ENCODE measurements at regions not wholly inside any gene's neighbourhood (a gene's known extent, or its start where the extent isn't known, plus 50 kb on each side); places are given as distances from the start of the nearest gene placed in this dataset.

- no peak for DNase-seq (ENCODE audit: low spot score)
- Histone ChIP-seq H3K4me1 (ENCODE audit: insufficient read depth) (no peaks in the 10 kb centered on the region), H3K4me3 (no peak overlapping the region), H3K4me2 (no peak overlapping the region), H3F3A (replicated peaks; ENCODE audit: low read depth) (no peaks in the 10 kb centered on the region), H3K9me2 (ENCODE audit: insufficient read depth) (0 out of 2 replicates have a peak, but pooled peaks cover under 1% of the 10 kb centered on the region), H4K20me1 (replicated peaks; ENCODE audit: insufficient read depth) (no peaks in the 10 kb centered on the region), H2AFZ (no peak overlapping the region), H3K79me2 (replicated peaks; ENCODE audit: insufficient read depth) (no peaks in the 10 kb centered on the region), H3K27ac (ENCODE audit: low read depth) (no peak overlapping the region), H3K27me3 (ENCODE audit: insufficient read depth) (no peaks in the 10 kb centered on the region), H3K36me3 (ENCODE audit: insufficient read depth) (no peaks in the 10 kb centered on the region)
- no peak overlapping the region for H3K4me3 Mint-ChIP-seq
- H3K27me3 Mint-ChIP-seq (ENCODE audit: insufficient read depth, low read depth, poor library complexity), result peaks cover 2% of the 10 kb centered on the region
- no peak for TF ChIP-seq CREB1 (CRISPR knock-in tag; IDR thresholded peaks at IDR 0.05; ENCODE audit: low read depth)
- no peak for TF ChIP-seq ZNF114 (CRISPR knock-in tag; IDR thresholded peaks at IDR 0.05)
- TF ChIP-seq POLR2AphosphoS5 (IDR thresholded peaks at IDR 0.05; ENCODE audit: low read depth), result no peak
- TF ChIP-seq EZH2phosphoT487 (IDR thresholded peaks at IDR 0.05; ENCODE audit: unreplicated experiment), result no peak
- TF ChIP-seq, protein P1, sequence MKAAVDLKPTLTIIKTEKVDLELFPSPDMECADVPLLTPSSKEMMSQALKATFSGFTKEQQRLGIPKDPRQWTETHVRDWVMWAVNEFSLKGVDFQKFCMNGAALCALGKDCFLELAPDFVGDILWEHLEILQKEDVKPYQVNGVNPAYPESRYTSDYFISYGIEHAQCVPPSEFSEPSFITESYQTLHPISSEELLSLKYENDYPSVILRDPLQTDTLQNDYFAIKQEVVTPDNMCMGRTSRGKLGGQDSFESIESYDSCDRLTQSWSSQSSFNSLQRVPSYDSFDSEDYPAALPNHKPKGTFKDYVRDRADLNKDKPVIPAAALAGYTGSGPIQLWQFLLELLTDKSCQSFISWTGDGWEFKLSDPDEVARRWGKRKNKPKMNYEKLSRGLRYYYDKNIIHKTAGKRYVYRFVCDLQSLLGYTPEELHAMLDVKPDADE (IDR thresholded peaks at IDR 0.05), result no peak
- no peak overlapping the region for H3K27ac Mint-ChIP-seq
- H3K36me3 Mint-ChIP-seq (ENCODE audit: low read depth), result peaks cover 2% of the 10 kb centered on the region; the same call in 1 of the 3 replicates
- H3K4me1 Mint-ChIP-seq, result no peaks in the 10 kb centered on the region
- H3K9me3 Mint-ChIP-seq, result no peaks in the 10 kb centered on the region
- no peak for ATAC-seq
Observed at GRCh38 chr12:40618636-40619035, 73.6 kb upstream of the CNTN1 start.

GRCh38 chr12:40620564-40621019 lies 71.6 kb upstream of the CNTN1 start:
- DNase-seq (ENCODE audit: low spot score), result no peak
- no peaks in the 10 kb centered on the region for H3K36me3 ChIP-seq (ENCODE audit: insufficient read depth)
- no peak for ATAC-seq
- peaks cover 2% of the 10 kb centered on the region; the same call in 1 of the 3 replicates for H3K36me3 Mint-ChIP-seq (ENCODE audit: low read depth)
- H4K20me1 ChIP-seq (replicated peaks; ENCODE audit: insufficient read depth), result no peaks in the 10 kb centered on the region
- H2AFZ ChIP-seq, result no peak overlapping the region
- peaks cover 2% of the 10 kb centered on the region for H3K27me3 Mint-ChIP-seq (ENCODE audit: insufficient read depth, low read depth, poor library complexity)
- no peak overlapping the region for H3K4me3 ChIP-seq
- H3K4me1 ChIP-seq (ENCODE audit: insufficient read depth), result no peaks in the 10 kb centered on the region
- H3K79me2 ChIP-seq (replicated peaks; ENCODE audit: insufficient read depth), result no peaks in the 10 kb centered on the region
- no peaks in the 10 kb centered on the region for H3K4me1 Mint-ChIP-seq
- no peak overlapping the region for H3K27ac Mint-ChIP-seq
- H3K9me3 Mint-ChIP-seq, result no peaks in the 10 kb centered on the region
- H3K27me3 ChIP-seq (ENCODE audit: insufficient read depth), result no peaks in the 10 kb centered on the region
- no peak overlapping the region for H3K4me2 ChIP-seq
- no peak overlapping the region for H3K4me3 Mint-ChIP-seq
- no peaks in the 10 kb centered on the region for H3F3A ChIP-seq (replicated peaks; ENCODE audit: low read depth)
- no peak overlapping the region for H3K27ac ChIP-seq (ENCODE audit: low read depth)
- 0 out of 2 replicates have a peak, but pooled peaks cover 3% of the 10 kb centered on the region for H3K9me2 ChIP-seq (ENCODE audit: insufficient read depth)
- TF ChIP-seq, protein P2, sequence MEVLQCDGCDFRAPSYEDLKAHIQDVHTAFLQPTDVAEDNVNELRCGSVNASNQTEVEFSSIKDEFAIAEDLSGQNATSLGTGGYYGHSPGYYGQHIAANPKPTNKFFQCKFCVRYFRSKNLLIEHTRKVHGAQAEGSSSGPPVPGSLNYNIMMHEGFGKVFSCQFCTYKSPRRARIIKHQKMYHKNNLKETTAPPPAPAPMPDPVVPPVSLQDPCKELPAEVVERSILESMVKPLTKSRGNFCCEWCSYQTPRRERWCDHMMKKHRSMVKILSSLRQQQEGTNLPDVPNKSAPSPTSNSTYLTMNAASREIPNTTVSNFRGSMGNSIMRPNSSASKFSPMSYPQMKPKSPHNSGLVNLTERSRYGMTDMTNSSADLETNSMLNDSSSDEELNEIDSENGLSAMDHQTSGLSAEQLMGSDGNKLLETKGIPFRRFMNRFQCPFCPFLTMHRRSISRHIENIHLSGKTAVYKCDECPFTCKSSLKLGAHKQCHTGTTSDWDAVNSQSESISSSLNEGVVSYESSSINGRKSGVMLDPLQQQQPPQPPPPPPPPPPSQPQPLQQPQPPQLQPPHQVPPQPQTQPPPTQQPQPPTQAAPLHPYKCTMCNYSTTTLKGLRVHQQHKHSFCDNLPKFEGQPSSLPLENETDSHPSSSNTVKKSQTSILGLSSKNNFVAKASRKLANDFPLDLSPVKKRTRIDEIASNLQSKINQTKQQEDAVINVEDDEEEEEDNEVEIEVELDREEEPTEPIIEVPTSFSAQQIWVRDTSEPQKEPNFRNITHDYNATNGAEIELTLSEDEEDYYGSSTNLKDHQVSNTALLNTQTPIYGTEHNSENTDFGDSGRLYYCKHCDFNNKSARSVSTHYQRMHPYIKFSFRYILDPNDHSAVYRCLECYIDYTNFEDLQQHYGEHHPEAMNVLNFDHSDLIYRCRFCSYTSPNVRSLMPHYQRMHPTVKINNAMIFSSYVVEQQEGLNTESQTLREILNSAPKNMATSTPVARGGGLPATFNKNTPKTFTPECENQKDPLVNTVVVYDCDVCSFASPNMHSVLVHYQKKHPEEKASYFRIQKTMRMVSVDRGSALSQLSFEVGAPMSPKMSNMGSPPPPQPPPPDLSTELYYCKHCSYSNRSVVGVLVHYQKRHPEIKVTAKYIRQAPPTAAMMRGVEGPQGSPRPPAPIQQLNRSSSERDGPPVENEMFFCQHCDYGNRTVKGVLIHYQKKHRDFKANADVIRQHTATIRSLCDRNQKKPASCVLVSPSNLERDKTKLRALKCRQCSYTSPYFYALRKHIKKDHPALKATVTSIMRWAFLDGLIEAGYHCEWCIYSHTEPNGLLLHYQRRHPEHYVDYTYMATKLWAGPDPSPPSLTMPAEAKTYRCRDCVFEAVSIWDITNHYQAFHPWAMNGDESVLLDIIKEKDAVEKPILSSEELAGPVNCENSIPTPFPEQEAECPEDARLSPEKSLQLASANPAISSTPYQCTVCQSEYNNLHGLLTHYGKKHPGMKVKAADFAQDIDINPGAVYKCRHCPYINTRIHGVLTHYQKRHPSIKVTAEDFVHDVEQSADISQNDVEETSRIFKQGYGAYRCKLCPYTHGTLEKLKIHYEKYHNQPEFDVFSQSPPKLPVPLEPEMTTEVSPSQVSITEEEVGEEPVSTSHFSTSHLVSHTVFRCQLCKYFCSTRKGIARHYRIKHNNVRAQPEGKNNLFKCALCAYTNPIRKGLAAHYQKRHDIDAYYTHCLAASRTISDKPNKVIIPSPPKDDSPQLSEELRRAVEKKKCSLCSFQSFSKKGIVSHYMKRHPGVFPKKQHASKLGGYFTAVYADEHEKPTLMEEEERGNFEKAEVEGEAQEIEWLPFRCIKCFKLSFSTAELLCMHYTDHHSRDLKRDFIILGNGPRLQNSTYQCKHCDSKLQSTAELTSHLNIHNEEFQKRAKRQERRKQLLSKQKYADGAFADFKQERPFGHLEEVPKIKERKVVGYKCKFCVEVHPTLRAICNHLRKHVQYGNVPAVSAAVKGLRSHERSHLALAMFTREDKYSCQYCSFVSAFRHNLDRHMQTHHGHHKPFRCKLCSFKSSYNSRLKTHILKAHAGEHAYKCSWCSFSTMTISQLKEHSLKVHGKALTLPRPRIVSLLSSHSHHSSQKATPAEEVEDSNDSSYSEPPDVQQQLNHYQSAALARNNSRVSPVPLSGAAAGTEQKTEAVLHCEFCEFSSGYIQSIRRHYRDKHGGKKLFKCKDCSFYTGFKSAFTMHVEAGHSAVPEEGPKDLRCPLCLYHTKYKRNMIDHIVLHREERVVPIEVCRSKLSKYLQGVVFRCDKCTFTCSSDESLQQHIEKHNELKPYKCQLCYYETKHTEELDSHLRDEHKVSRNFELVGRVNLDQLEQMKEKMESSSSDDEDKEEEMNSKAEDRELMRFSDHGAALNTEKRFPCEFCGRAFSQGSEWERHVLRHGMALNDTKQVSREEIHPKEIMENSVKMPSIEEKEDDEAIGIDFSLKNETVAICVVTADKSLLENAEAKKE (CRISPR knock-in tag; IDR thresholded peaks at IDR 0.05), result no peak
- TF ChIP-seq ZNF331 (CRISPR knock-in tag; IDR thresholded peaks at IDR 0.05; ENCODE audit: low read depth) (no peak), STAT1 (IDR thresholded peaks at IDR 0.05; ENCODE audit: unreplicated experiment) (no peak), NANOG (IDR thresholded peaks at IDR 0.05; ENCODE audit: borderline replicate concordance) (no peak), EZH2 (IDR thresholded peaks at IDR 0.05; ENCODE audit: low read depth, unreplicated experiment) (no peak), ZNF114 (CRISPR knock-in tag; IDR thresholded peaks at IDR 0.05) (no peak), POLR2AphosphoS5 (IDR thresholded peaks at IDR 0.05; ENCODE audit: low read depth) (no peak), CREB1 (CRISPR knock-in tag; IDR thresholded peaks at IDR 0.05; ENCODE audit: low read depth) (no peak), EZH2phosphoT487 (IDR thresholded peaks at IDR 0.05; ENCODE audit: unreplicated experiment) (no peak)
- TF ChIP-seq, protein P1 (IDR thresholded peaks at IDR 0.05), result no peak

All from GM23338 (cell line).